Lung microvascular endothelial cell (primary cell): ENCODE measurements at regions not wholly inside any gene's neighbourhood (a gene's known extent, or its start where the extent isn't known, plus 50 kb on each side); places are given as distances from the start of the nearest gene placed in this dataset.

Experiments
- DNase-seq, 2 donors: peaks; one replicate each; pipeline versions ENCODE4 v3.0.0 to v3.0.0-alpha.2; 2010; ENCODE audit warnings: low read depth in 2 of 2

DNA sequence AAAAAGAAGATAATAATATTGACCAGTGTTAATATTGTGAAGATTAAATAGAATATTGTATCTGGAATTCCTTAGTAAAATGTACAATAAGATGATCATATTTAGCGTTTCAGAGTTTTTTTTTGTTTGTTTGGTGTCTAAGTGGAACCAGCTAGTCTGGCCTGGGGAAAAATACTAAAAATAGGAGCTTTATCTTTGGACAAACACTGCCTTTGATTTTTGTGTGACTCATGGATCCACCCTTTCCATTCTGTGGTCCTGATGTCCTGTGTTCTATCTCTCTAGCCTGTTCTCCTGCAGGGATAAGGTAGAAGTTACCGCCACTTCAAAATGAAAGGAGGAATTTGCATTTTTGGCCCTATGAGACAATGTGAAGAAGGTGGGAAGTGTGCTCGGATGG is 79.7 kb upstream of the CRBN start:
- no peak for DNase-seq

DNA sequence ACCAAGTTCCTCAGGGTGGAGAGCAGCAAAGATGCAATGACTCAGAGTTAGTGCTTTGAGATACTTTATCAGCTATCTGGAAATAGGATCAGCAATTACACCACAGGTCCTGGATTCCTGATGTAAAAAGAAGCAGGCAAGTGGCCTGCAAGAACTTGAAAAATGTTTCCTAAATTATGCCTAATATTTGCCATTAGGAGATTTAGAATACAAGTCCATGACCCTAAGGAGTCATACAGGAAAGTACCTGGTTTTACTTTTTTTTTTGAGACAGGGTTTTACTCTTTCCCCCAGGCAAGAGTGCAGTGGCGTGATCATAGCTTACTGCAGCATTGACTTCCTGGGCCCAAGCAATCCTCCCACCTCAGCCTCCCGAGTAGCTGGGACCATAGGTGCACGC is 78.8 kb upstream of the CRBN start:
- DNase-seq = no peak

DNA sequence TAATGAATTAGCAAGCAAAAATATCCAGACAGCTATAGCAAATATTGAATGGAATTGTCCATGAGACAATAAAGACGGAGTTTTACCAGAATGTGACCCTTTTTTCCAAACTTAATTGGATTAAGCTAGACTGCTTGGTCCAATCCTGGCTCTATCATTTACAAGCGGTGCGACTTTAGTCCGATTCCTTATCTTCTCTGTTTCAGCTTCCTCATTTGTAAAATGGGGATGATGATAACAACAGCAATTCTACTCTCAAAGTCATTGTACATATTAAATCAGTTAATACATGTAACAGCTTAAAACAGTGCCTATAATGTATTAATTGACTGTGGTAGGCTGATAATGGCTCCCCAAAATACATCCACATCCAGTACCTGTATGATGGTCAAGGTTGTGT is 62.1 kb upstream of the CRBN start:
- DNase-seq = no peak

DNA sequence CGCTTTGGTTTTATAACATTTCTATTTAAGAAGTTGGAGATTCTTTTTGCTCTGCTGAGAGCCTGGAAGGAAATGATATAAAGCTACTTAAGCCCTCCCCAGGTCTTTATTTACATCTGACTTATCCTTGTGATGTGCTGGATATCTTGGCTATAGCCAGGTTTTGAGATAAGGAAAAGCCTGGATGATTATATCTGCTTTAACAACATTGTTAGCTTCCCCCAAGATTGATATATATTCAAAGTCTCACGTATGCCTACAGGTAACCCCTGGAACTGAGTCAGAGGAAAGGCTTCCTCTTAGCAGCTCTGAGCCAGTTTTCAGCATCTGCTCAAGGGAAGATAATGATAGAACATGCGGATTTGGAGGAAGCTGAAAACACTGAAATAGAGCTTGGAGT is 61.5 kb upstream of the CRBN start:
- no peak for DNase-seq

DNA sequence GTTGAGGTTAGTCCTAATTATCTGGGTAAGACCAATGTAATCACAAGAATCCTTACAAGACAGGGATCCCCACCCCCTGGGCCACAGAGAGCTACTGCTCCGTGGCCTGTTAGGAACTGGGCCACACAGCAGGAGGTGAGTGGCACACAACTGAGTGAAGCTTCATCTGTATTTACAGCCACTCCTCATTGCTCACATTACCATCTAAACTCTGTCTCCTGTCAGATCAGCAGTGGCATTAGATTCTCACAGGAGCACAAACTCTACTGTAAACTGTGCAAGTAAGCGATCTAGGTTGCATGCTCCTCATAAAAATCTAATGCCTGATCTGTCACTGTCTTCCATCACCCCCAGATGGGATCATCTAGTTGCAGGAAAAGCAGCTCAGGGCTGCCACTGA is 58.5 kb upstream of the CRBN start:
- no peak for DNase-seq

DNA sequence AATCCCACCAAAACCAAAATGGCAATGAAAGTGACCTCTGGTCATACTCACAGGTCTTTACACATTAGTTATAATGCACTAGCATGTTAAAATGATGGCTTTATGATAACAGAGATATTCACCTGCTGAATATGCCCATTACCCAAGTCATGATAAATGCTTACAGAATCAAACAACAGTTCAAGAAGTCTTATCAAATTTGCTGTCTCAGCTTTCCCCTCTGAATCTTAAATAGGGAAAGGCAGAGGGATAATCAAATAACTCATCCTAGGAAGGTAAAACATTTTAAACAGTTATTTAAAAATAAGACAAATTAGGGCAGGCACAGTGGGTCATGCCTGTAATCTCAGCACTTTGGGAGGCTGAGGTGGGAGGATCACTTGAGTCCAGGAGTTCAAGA is 52.8 kb upstream of the CRBN start:
- no peak for DNase-seq
